D721Med (cell line): ENCODE measurements at regions not wholly inside any gene's neighbourhood (a gene's known extent, or its start where the extent isn't known, plus 50 kb on each side); places are given as distances from the start of the nearest gene placed in this dataset.

ENCODE experiments used
- DNase-seq: peaks from one replicate; pipeline ENCODE4 v3.0.0; 2011; ENCODE audit warnings: low spot score; ENCODE audit not compliant: insufficient read length
- FAIRE-seq: peaks from 2 replicates; lab custom pipeline; 2011; peaks lifted over from hg19 to GRCh38; lab: Jason Lieb, UNC
- CTCF ChIP-seq: IDR thresholded peaks from 2 replicates; pipeline ENCODE4 v1.5.1; 2012; ENCODE audit warnings: mild to moderate bottlenecking, control low read depth; ENCODE audit not compliant: insufficient read depth; ENCODE audit errors: missing control alignments

- FAIRE-seq (no peak), DNase-seq (no peak)
- no peak for TF ChIP-seq CTCF
These were observed 146.3 kb downstream of the TMCO5A start for GRCh38 chr15:38080651-38081275.

- no peak for DNase-seq
- TF ChIP-seq CTCF = no peak
- no peak for FAIRE-seq
These were observed 149.8 kb downstream of the TMCO5A start for GRCh38 chr15:38084289-38084688.

GRCh38 chr15:38085114-38085513, 150.7 kb downstream of the TMCO5A start:
- FAIRE-seq = no peak
- no peak for TF ChIP-seq CTCF
- DNase-seq = no peak

- no peak for TF ChIP-seq CTCF
- DNase-seq = no peak
- no peak for FAIRE-seq
These were observed 151.6 kb downstream of the TMCO5A start for GRCh38 chr15:38085931-38086568.

- no peak for TF ChIP-seq CTCF
- FAIRE-seq (no peak), DNase-seq (no peak)
These were observed 152.2 kb downstream of the TMCO5A start for GRCh38 chr15:38086611-38087010.

- DNase-seq = no peak
- FAIRE-seq = no peak
- TF ChIP-seq CTCF = no peak
These were observed 154.5 kb downstream of the TMCO5A start for GRCh38 chr15:38088971-38089370.

- DNase-seq (no peak), FAIRE-seq (no peak)
- TF ChIP-seq CTCF = no peak
These were observed 155.8 kb downstream of the TMCO5A start for GRCh38 chr15:38090223-38090622.
